ENCODE measurements at regions not wholly inside any gene's neighbourhood (a gene's known extent, or its start where the extent isn't known, plus 50 kb on each side); places are given as distances from the start of the nearest gene placed in this dataset.

GRCh38 chr17:73783382-73783766 is 139.1 kb upstream of the SDK2 start:
- Histone ChIP-seq H3K4me3 (ENCODE audit: low read length) (no peak overlapping the region), H4K20me1 (ENCODE audit: low read length) (no peaks in the 10 kb centered on the region), H3K4me2 (ENCODE audit: low read length) (no peak overlapping the region), H3K9me2 (replicated peaks; ENCODE audit: low read length) (no peaks in the 10 kb centered on the region), H3K79me2 (ENCODE audit: low read length) (no peaks in the 10 kb centered on the region), H3K36me3 (ENCODE audit: low read depth, low read length) (no peaks in the 10 kb centered on the region), H2AFZ (ENCODE audit: low read length) (no peak overlapping the region), H3K9me3 (ENCODE audit: low read length) (no peaks in the 10 kb centered on the region), H3K4me1 (ENCODE audit: insufficient read depth, low read length) (peaks cover 7% of the 10 kb centered on the region; the same call in 1 of the 2 replicates), H3K27me3 (ENCODE audit: low read length) (peaks cover 74% of the 10 kb centered on the region), H3F3A (ENCODE audit: low read length, unreplicated experiment) (no peaks in the 10 kb centered on the region), H3K9ac (ENCODE audit: low read length) (no peak overlapping the region), H3K27ac (ENCODE audit: low read length) (no peak overlapping the region)
- TF ChIP-seq, protein P1, sequence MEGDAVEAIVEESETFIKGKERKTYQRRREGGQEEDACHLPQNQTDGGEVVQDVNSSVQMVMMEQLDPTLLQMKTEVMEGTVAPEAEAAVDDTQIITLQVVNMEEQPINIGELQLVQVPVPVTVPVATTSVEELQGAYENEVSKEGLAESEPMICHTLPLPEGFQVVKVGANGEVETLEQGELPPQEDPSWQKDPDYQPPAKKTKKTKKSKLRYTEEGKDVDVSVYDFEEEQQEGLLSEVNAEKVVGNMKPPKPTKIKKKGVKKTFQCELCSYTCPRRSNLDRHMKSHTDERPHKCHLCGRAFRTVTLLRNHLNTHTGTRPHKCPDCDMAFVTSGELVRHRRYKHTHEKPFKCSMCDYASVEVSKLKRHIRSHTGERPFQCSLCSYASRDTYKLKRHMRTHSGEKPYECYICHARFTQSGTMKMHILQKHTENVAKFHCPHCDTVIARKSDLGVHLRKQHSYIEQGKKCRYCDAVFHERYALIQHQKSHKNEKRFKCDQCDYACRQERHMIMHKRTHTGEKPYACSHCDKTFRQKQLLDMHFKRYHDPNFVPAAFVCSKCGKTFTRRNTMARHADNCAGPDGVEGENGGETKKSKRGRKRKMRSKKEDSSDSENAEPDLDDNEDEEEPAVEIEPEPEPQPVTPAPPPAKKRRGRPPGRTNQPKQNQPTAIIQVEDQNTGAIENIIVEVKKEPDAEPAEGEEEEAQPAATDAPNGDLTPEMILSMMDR (conservative IDR thresholded peaks at IDR 0.05; ENCODE audit: low read depth, low read length): no peak
- no peak for TF ChIP-seq EZH2 (IDR thresholded peaks at IDR 0.05; ENCODE audit: low read length, unreplicated experiment)
- TF ChIP-seq EZH2phosphoT487 (IDR thresholded peaks at IDR 0.05; ENCODE audit: borderline replicate concordance, low read length): no peak
- intact Hi-C loops (cut with micrococcal nuclease): no loop called here
- ChIA-PET POLR2A (ENCODE audit: unreplicated experiment) (no interaction called here), CTCF (no interaction called here)
- BruUV-seq (replicated peaks): no TSS peak
- DNase-seq (no peak), ATAC-seq (no peak)

DNA sequence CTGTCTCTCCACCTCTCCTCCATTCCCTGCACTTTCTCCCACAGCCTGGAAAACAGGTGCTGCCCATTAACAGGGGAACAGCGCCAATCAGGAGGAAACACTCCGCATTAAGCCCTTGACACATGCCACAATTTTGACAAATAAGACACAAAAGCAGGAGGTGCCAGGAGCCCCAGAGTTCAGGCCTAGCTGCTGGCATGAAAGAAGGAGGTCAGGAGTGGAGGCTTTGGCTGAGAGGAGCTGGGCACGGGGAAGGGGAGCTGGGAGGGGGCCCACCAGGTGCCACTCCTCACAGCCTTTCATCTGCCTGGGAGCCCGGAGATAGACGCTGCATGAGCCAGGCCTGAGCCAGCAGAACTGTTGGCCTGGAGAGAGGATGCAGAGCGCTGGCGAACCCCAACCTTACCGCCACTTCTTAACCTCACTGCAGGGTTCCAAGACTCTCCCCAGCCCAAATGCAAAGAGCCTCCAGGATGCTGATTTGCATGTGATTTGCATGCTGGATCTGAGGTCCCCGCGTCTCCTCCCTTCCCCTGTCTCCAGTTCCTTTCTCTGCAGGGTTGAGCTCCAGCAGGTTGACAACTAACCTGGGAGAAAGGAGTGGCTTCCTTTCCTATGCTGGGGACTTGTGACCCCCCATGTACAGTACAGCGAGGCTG is 139.8 kb upstream of the SDK2 start:
- H3K4me2 ChIP-seq (ENCODE audit: low read length): no peak overlapping the region
- TF ChIP-seq EZH2phosphoT487 (IDR thresholded peaks at IDR 0.05; ENCODE audit: borderline replicate concordance, low read length): no peak
- TF ChIP-seq, protein P1 (conservative IDR thresholded peaks at IDR 0.05; ENCODE audit: low read depth, low read length): no peak
- no peak for TF ChIP-seq EZH2 (IDR thresholded peaks at IDR 0.05; ENCODE audit: low read length, unreplicated experiment)
- H4K20me1 ChIP-seq (ENCODE audit: low read length): no peaks in the 10 kb centered on the region
- no peaks in the 10 kb centered on the region for H3K9me3 ChIP-seq (ENCODE audit: low read length)
- no peak overlapping the region for H3K4me3 ChIP-seq (ENCODE audit: low read length)
- no peaks in the 10 kb centered on the region for H3K9me2 ChIP-seq (replicated peaks; ENCODE audit: low read length)
- H3K36me3 ChIP-seq (ENCODE audit: low read depth, low read length): no peaks in the 10 kb centered on the region
- peaks cover 77% of the 10 kb centered on the region for H3K27me3 ChIP-seq (ENCODE audit: low read length)
- ATAC-seq: no peak
- BruUV-seq (replicated peaks): no TSS peak
- no peak overlapping the region for H2AFZ ChIP-seq (ENCODE audit: low read length)
- H3K4me1 ChIP-seq (ENCODE audit: insufficient read depth, low read length): peaks cover 7% of the 10 kb centered on the region; the same call in 1 of the 2 replicates
- DNase-seq: no peak
- no peaks in the 10 kb centered on the region for H3K79me2 ChIP-seq (ENCODE audit: low read length)
- H3K9ac ChIP-seq (ENCODE audit: low read length): no peak overlapping the region
- CTCF ChIA-PET: interaction anchor here (0.7 kb wide), 1 partner anchor 42 kb away, joined by 3 read pairs; no protein-coding TSS in a partner anchor
- POLR2A ChIA-PET (ENCODE audit: unreplicated experiment): no interaction called here
- intact Hi-C loops (cut with micrococcal nuclease): no loop called here
- no peak overlapping the region for H3K27ac ChIP-seq (ENCODE audit: low read length)
- H3F3A ChIP-seq (ENCODE audit: low read length, unreplicated experiment): no peaks in the 10 kb centered on the region

DNA sequence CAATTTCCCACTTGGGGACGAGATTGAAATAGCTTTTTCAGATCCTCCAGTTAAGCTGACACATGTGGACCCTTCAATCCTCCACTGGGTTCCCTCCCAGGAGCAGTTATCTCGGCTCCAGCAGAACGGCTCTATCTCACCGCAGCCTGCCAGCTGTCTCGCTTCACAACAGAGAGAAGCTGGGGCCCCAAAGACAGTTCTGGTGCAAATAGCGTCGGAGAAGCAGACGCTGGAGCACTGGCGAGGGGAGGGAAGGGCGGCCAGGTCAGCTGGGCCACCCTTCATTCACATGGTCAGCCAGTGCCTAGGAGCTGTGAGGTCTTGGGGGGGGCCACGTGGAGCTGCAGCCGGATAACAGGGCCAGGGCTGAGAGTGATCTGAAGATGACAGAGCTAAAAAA is 141.3 kb upstream of the SDK2 start:
- TF ChIP-seq EZH2phosphoT487 (IDR thresholded peaks at IDR 0.05; ENCODE audit: borderline replicate concordance, low read length) (no peak), EZH2 (IDR thresholded peaks at IDR 0.05; ENCODE audit: low read length, unreplicated experiment) (no peak)
- TF ChIP-seq, protein P1 (conservative IDR thresholded peaks at IDR 0.05; ENCODE audit: low read depth, low read length): no peak
- intact Hi-C loops (cut with micrococcal nuclease): no loop called here
- ATAC-seq (no peak), DNase-seq (no peak)
- no peaks in the 10 kb centered on the region for H3K9me2 ChIP-seq (replicated peaks; ENCODE audit: low read length)
- H3K4me1 ChIP-seq (ENCODE audit: insufficient read depth, low read length): peaks cover 7% of the 10 kb centered on the region; the same call in 1 of the 2 replicates
- no peak overlapping the region for H3K4me2 ChIP-seq (ENCODE audit: low read length)
- H3K79me2 ChIP-seq (ENCODE audit: low read length): no peaks in the 10 kb centered on the region
- H2AFZ ChIP-seq (ENCODE audit: low read length): no peak overlapping the region
- peaks cover 89% of the 10 kb centered on the region for H3K27me3 ChIP-seq (ENCODE audit: low read length)
- BruUV-seq (replicated peaks): no TSS peak
- no peaks in the 10 kb centered on the region for H3F3A ChIP-seq (ENCODE audit: low read length, unreplicated experiment)
- CTCF ChIA-PET: no interaction called here
- H3K36me3 ChIP-seq (ENCODE audit: low read depth, low read length): no peaks in the 10 kb centered on the region
- H3K9ac ChIP-seq (ENCODE audit: low read length): no peak overlapping the region
- no peak overlapping the region for H3K27ac ChIP-seq (ENCODE audit: low read length)
- POLR2A ChIA-PET (ENCODE audit: unreplicated experiment): no interaction called here
- H3K4me3 ChIP-seq (ENCODE audit: low read length): no peak overlapping the region
- H4K20me1 ChIP-seq (ENCODE audit: low read length): no peaks in the 10 kb centered on the region
- no peaks in the 10 kb centered on the region for H3K9me3 ChIP-seq (ENCODE audit: low read length)

Measured in PC-3 (cell line).